ENCODE measurements at regions not wholly inside any gene's neighbourhood (a gene's known extent, or its start where the extent isn't known, plus 50 kb on each side); places are given as distances from the start of the nearest gene placed in this dataset.

DNA sequence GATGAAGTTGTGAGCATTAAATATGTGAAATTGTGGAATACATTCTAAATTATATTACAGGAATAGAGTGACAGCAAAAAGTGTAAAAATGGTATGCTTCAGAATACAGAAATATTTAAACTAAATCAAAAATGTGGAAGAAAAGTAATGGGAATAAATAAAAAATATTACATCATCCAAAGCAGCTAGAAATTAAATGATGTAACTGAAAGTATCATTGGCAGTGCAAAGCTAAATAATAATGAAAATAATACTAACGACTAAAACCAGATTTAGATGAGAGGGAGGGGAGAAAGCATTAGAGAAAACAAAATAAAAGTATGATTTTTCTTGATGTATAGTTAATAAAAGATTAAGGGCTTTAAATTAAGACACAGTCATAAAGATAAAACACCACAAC is 1104.0 kb downstream of the EPHA7 start:
- TF ChIP-seq, protein P1, sequence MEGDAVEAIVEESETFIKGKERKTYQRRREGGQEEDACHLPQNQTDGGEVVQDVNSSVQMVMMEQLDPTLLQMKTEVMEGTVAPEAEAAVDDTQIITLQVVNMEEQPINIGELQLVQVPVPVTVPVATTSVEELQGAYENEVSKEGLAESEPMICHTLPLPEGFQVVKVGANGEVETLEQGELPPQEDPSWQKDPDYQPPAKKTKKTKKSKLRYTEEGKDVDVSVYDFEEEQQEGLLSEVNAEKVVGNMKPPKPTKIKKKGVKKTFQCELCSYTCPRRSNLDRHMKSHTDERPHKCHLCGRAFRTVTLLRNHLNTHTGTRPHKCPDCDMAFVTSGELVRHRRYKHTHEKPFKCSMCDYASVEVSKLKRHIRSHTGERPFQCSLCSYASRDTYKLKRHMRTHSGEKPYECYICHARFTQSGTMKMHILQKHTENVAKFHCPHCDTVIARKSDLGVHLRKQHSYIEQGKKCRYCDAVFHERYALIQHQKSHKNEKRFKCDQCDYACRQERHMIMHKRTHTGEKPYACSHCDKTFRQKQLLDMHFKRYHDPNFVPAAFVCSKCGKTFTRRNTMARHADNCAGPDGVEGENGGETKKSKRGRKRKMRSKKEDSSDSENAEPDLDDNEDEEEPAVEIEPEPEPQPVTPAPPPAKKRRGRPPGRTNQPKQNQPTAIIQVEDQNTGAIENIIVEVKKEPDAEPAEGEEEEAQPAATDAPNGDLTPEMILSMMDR (IDR thresholded peaks at IDR 0.05; ENCODE audit: low read depth, low read length), result no peak
- H3K4me3 ChIP-seq (ENCODE audit: low read depth, low read length), result no peak overlapping the region
- no peak for DNase-seq (ENCODE audit: low read depth, low spot score)
- in situ Hi-C loops (cut with HindIII; ENCODE audit: low sequenced_read_pairs), result no loop called here

GRCh38 chr6:92297101-92297500 is 1122.3 kb downstream of the EPHA7 start:
- DNase-seq (ENCODE audit: low read depth, low spot score), result peak; percentile 9
- H3K4me3 ChIP-seq (ENCODE audit: low read depth, low read length), result no peak overlapping the region
- TF ChIP-seq, protein P1 (IDR thresholded peaks at IDR 0.05; ENCODE audit: low read depth, low read length), result no peak
- in situ Hi-C loops (cut with HindIII; ENCODE audit: low sequenced_read_pairs), result no loop called here

GRCh38 chr6:92292067-92292466 is 1127.3 kb downstream of the EPHA7 start:
- TF ChIP-seq, protein P1 (IDR thresholded peaks at IDR 0.05; ENCODE audit: low read depth, low read length), result no peak
- in situ Hi-C loops (cut with HindIII; ENCODE audit: low sequenced_read_pairs), result no loop called here

DNA sequence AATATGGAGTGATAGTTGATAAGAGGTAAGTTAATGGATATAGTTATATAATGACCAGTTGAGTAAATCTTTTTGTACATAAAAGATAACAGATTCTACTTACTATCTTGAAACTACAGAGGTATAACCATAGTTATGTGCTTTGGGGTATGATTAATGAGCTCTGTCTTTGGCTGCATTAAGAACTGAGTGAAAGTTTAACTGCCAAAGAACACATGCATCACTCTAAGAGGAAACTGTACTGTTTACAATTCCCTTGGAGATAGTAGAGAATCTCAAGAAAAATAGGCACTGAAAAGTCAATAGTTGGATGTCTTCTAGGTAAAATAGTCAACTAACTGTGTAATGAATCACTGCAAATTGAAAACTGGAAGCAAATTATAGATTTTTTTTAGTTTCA is 1129.5 kb downstream of the EPHA7 start:
- H3K4me3 ChIP-seq (ENCODE audit: low read depth, low read length), result no peak overlapping the region
- in situ Hi-C loops (cut with HindIII; ENCODE audit: low sequenced_read_pairs), result no loop called here
- TF ChIP-seq, protein P1 (IDR thresholded peaks at IDR 0.05; ENCODE audit: low read depth, low read length), result no peak
- no peak for DNase-seq (ENCODE audit: low read depth, low spot score)

More at GRCh38 chr6:92292067-92292466, 1127.3 kb downstream of the EPHA7 start:
- DNase-seq (ENCODE audit: low read depth, low spot score), result no peak
- no peak overlapping the region for H3K4me3 ChIP-seq (ENCODE audit: low read depth, low read length)

- no peak overlapping the region for H3K4me3 ChIP-seq (ENCODE audit: low read depth, low read length)
- in situ Hi-C loops (cut with HindIII; ENCODE audit: low sequenced_read_pairs), result no loop called here
- DNase-seq (ENCODE audit: low read depth, low spot score), result no peak
- TF ChIP-seq, protein P1 (IDR thresholded peaks at IDR 0.05; ENCODE audit: low read depth, low read length), result no peak
Observed at GRCh38 chr6:92281571-92282076, 1137.7 kb downstream of the EPHA7 start.

- TF ChIP-seq, protein P1 (IDR thresholded peaks at IDR 0.05; ENCODE audit: low read depth, low read length), result no peak
- H3K4me3 ChIP-seq (ENCODE audit: low read depth, low read length), result no peak overlapping the region
- in situ Hi-C loops (cut with HindIII; ENCODE audit: low sequenced_read_pairs), result no loop called here
- no peak for DNase-seq (ENCODE audit: low read depth, low spot score)
Observed at GRCh38 chr6:92275150-92275549, 1144.2 kb downstream of the EPHA7 start.

- TF ChIP-seq, protein P1 (IDR thresholded peaks at IDR 0.05; ENCODE audit: low read depth, low read length), result no peak
- H3K4me3 ChIP-seq (ENCODE audit: low read depth, low read length), result no peak overlapping the region
- DNase-seq (ENCODE audit: low read depth, low spot score), result no peak
- in situ Hi-C loops (cut with HindIII; ENCODE audit: low sequenced_read_pairs), result no loop called here
Observed at GRCh38 chr6:92274588-92274987, 1144.8 kb downstream of the EPHA7 start.

All from astrocyte of the spinal cord (primary cell).